K562 (cell line): ENCODE measurements at regions not wholly inside any gene's neighbourhood (a gene's known extent, or its start where the extent isn't known, plus 50 kb on each side); places are given as distances from the start of the nearest gene placed in this dataset.

Source experiments
- BHLHE40 ChIP-seq: IDR thresholded peaks from 2 replicates; pipeline ENCODE4 v1.6.1; 2011; ENCODE audit warnings: low read length, improper control_type of control experiment
- CAMTA2 ChIP-seq: fragments of 250-450 bp; sonication (Bioruptor Pico); conservative IDR thresholded peaks from 2 replicates; pipeline ENCODE4 v1.5.1; 2022
- CXXC5 ChIP-seq: fragments of 250-450 bp; sonication (Bioruptor Pico); IDR thresholded peaks from 2 replicates; pipeline ENCODE4 v1.8.0; 2022; ENCODE audit warnings: inconsistent platforms, mild to moderate bottlenecking, moderate library complexity
- FOSL1 ChIP-seq: fragments of 200-800 bp; sonication (Bioruptor generic); conservative IDR thresholded peaks from 2 replicates; pipeline ENCODE4 v1.6.1; 2016; ENCODE audit warnings: missing genetic modification characterization, missing compliant biosample characterization
- ILF3 ChIP-seq: fragments of 450-650 bp; IDR thresholded peaks from 2 replicates; pipeline ENCODE4 v1.6.1; 2018; ENCODE audit warnings: antibody characterized with exemption, mild to moderate bottlenecking, moderate library complexity, borderline replicate concordance
- KAT2B ChIP-seq: IDR thresholded peaks from one replicate; pipeline ENCODE4 v1.6.1; 2012; ENCODE audit warnings: low read depth, mild to moderate bottlenecking, control low read depth, inconsistent platforms, low read length, moderate library complexity
- LARP7 ChIP-seq: fragments of 450-650 bp; IDR thresholded peaks from 2 replicates; pipeline ENCODE4 v1.6.1; 2016
- MAFK ChIP-seq: IDR thresholded peaks from 2 replicates; pipeline ENCODE4 v1.6.1; 2011; ENCODE audit warnings: low read length, improper control_type of control experiment
- NFRKB ChIP-seq: fragments of 450-650 bp; IDR thresholded peaks from 2 replicates; pipeline ENCODE4 v1.6.1; 2016; ENCODE audit warnings: low read depth
- POLR2A ChIP-seq: fragments of 450-650 bp; conservative IDR thresholded peaks from 2 replicates; pipeline ENCODE4 v1.6.1; 2016
- RFX7 ChIP-seq: fragments of 250-450 bp; sonication (Bioruptor Pico); IDR thresholded peaks from 2 replicates; pipeline ENCODE4 v1.5.1; 2021; ENCODE audit warnings: mild to moderate bottlenecking
- SAP30 ChIP-seq: fragments of 200-600 bp; sonication (generic); IDR thresholded peaks from 2 replicates; pipeline ENCODE4 v1.6.1; 2012; ENCODE audit warnings: borderline replicate concordance, low read depth, mild to moderate bottlenecking, moderate library complexity, low read length, control low read depth, inconsistent platforms; ENCODE audit not compliant: insufficient read depth, poor library complexity, severe bottlenecking
- YBX1 ChIP-seq: fragments of 450-650 bp; IDR thresholded peaks from 2 replicates; pipeline ENCODE4 v1.7.1; 2016; ENCODE audit warnings: mild to moderate bottlenecking
- ZNF174 ChIP-seq: fragments of 250-450 bp; sonication (Bioruptor Pico); IDR thresholded peaks from 2 replicates; pipeline ENCODE4 v1.4.0; 2020; ENCODE audit warnings: mild to moderate bottlenecking
- ZNF184 ChIP-seq: sonication (generic); formaldehyde crosslinking; IDR thresholded peaks from 2 replicates; pipeline ENCODE4 v1.5.0; 2020; ENCODE audit warnings: missing genetic modification reagents
- TF ChIP-seq, protein P1 (sequence below), 2 experiments: fragments of 450-650 bp; formaldehyde crosslinking in 1 of 2; IDR thresholded peaks; 2 replicates each; pipeline versions ENCODE4 v1.4.0 to v1.6.1; 2014 to 2020; ENCODE audit warnings: mild to moderate bottlenecking in 2 of 2, borderline replicate concordance in 1 of 2, low read depth in 1 of 2
- TF ChIP-seq, protein P2 (sequence below): sonication (generic); formaldehyde crosslinking; IDR thresholded peaks from 2 replicates; pipeline ENCODE4 v1.8.1; 2023; ENCODE audit warnings: mild to moderate bottlenecking, missing genetic modification reagents
- TF ChIP-seq, protein P3 (sequence below): sonication (generic); IDR thresholded peaks from 2 replicates; pipeline ENCODE4 v1.6.1; 2016

DNA sequence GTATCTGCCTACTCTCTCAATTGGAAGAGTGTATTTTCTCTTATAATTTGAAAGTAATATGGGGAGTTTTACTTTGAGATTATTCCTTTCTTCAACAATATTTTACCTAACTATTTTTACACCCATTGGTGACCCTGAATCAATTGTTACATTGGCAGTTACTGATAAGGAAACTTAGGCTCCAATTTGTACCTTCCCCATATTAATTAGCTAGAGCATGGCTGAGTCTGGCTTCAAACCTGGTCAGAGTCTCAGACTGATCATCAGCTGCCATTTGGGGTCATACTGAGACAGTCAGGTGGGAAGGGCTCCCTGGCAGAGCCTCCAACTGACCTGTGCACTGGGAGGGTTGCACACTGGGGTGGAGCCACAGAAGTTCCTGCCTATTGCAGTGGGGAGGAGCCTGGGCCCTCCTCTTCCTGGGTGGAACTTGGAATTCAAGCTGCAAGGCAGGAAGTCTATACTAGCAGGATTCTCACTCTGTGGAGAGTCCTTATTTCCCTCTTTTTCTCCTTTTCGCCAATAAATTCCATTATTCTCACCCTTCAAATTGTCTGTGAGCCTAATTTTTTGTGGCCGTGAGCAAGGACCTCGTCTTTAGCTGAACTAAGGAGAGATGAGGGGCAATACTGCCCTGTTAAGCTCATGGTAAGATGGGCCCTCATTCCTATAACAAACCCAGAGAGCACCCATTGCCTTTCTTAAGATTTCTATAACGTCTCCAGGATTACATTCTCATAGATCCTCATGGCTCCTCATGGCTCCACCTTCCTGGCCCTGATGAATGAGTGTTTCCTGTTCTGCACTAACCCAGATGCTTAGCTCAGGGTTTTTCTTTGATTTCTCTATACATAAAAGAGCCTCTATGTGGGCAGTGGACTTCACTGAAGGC, 285.1 kb downstream of the ADGB start (continued):
- TF ChIP-seq, protein P1, sequence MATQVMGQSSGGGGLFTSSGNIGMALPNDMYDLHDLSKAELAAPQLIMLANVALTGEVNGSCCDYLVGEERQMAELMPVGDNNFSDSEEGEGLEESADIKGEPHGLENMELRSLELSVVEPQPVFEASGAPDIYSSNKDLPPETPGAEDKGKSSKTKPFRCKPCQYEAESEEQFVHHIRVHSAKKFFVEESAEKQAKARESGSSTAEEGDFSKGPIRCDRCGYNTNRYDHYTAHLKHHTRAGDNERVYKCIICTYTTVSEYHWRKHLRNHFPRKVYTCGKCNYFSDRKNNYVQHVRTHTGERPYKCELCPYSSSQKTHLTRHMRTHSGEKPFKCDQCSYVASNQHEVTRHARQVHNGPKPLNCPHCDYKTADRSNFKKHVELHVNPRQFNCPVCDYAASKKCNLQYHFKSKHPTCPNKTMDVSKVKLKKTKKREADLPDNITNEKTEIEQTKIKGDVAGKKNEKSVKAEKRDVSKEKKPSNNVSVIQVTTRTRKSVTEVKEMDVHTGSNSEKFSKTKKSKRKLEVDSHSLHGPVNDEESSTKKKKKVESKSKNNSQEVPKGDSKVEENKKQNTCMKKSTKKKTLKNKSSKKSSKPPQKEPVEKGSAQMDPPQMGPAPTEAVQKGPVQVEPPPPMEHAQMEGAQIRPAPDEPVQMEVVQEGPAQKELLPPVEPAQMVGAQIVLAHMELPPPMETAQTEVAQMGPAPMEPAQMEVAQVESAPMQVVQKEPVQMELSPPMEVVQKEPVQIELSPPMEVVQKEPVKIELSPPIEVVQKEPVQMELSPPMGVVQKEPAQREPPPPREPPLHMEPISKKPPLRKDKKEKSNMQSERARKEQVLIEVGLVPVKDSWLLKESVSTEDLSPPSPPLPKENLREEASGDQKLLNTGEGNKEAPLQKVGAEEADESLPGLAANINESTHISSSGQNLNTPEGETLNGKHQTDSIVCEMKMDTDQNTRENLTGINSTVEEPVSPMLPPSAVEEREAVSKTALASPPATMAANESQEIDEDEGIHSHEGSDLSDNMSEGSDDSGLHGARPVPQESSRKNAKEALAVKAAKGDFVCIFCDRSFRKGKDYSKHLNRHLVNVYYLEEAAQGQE (IDR thresholded peaks at IDR 0.05; ENCODE audit: borderline replicate concordance), result 0 out of 2 replicates have a peak, but pooled peaks have one; percentile 2
- TF ChIP-seq, protein P1 (CRISPR knock-in tag; IDR thresholded peaks at IDR 0.05; ENCODE audit: low read depth), result no peak
- no peak for TF ChIP-seq YBX1
- TF ChIP-seq ZNF184, result no peak
- 0 out of 2 replicates have a peak, but pooled peaks have one; percentile 6 for TF ChIP-seq CXXC5
- peak; percentile 66; the same call in 1 of the 2 replicates for TF ChIP-seq ZNF174 (CRISPR knock-in tag)
- TF ChIP-seq, protein P2, sequence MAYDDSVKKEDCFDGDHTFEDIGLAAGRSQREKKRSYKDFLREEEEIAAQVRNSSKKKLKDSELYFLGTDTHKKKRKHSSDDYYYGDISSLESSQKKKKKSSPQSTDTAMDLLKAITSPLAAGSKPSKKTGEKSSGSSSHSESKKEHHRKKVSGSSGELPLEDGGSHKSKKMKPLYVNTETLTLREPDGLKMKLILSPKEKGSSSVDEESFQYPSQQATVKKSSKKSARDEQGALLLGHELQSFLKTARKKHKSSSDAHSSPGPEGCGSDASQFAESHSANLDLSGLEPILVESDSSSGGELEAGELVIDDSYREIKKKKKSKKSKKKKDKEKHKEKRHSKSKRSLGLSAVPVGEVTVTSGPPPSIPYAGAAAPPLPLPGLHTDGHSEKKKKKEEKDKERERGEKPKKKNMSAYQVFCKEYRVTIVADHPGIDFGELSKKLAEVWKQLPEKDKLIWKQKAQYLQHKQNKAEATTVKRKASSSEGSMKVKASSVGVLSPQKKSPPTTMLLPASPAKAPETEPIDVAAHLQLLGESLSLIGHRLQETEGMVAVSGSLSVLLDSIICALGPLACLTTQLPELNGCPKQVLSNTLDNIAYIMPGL, result 0 out of 2 replicates have a peak, but pooled peaks have one; percentile 14
- no peak for TF ChIP-seq LARP7
- peak; percentile 43; the same call in 1 of the 2 replicates for TF ChIP-seq MAFK
- TF ChIP-seq NFRKB, result peak; percentile 94
- TF ChIP-seq FOSL1 (tag), result peak; percentile 17; the same call in 1 of the 2 replicates
- peak; percentile 90 for TF ChIP-seq POLR2A
- TF ChIP-seq CAMTA2, result no peak
- peak; percentile 79; the same call in 1 of the 2 replicates for TF ChIP-seq RFX7 (CRISPR knock-in tag)
- TF ChIP-seq SAP30, result no peak
- TF ChIP-seq BHLHE40, result no peak
- TF ChIP-seq KAT2B, result no peak
- TF ChIP-seq, protein P3, sequence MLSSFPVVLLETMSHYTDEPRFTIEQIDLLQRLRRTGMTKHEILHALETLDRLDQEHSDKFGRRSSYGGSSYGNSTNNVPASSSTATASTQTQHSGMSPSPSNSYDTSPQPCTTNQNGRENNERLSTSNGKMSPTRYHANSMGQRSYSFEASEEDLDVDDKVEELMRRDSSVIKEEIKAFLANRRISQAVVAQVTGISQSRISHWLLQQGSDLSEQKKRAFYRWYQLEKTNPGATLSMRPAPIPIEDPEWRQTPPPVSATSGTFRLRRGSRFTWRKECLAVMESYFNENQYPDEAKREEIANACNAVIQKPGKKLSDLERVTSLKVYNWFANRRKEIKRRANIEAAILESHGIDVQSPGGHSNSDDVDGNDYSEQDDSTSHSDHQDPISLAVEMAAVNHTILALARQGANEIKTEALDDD, result peak; percentile 63; the same call in 1 of the 2 replicates
- TF ChIP-seq ILF3, result no peak
